MCF 10A (cell line): ENCODE measurements at regions not wholly inside any gene's neighbourhood (a gene's known extent, or its start where the extent isn't known, plus 50 kb on each side); places are given as distances from the start of the nearest gene placed in this dataset.
A peak's percentile ranks its signal among the peaks of the same experiment; 100 is the strongest.

Experiments
- BruUV-seq: library from RNA; stranded (reverse); fragments of 400-500 nt; replicated peaks from 2 replicates; lab custom pipeline; 2021; lab: Mats Ljungman, UMichigan
- CTCF ChIA-PET: fragments of 300-600 bp; sonication (Branson Sonifier 250); formaldehyde crosslinking; extraction: SDS; loops from one replicate; lab custom pipeline; 2021; ENCODE audit warnings: antibody characterized with exemption, inconsistent platforms; lab: Yijun Ruan, JAX
- POLR2A ChIA-PET: fragments of 300-600, 350-650 bp; sonication (Branson Sonifier 250); formaldehyde crosslinking; extraction: SDS; loops from one replicate; lab custom pipeline; 2020; ENCODE audit warnings: antibody characterized with exemption, inconsistent platforms; lab: Yijun Ruan, JAX
- DNase-seq: peaks from one replicate; pipeline ENCODE4 v3.0.0-alpha.2; 2018; ENCODE audit not compliant: unreplicated experiment
- H3K27ac Mint-ChIP-seq: one replicate; pipeline ENCODE4 v1.8.0; 2022; ENCODE audit warnings: mild to moderate bottlenecking, low read depth, mixed read lengths; ENCODE audit not compliant: unreplicated experiment
- H3K27me3 Mint-ChIP-seq: one replicate; pipeline ENCODE4 v1.8.0; 2022; ENCODE audit warnings: mixed read lengths; ENCODE audit not compliant: insufficient read depth, unreplicated experiment
- H3K36me3 Mint-ChIP-seq: one replicate; pipeline ENCODE4 v1.8.0; 2022; ENCODE audit warnings: mild to moderate bottlenecking, moderate library complexity, mixed read lengths; ENCODE audit not compliant: insufficient read depth, unreplicated experiment
- H3K4me1 Mint-ChIP-seq: one replicate; pipeline ENCODE4 v1.8.0; 2022; ENCODE audit warnings: mixed read lengths; ENCODE audit not compliant: insufficient read depth, unreplicated experiment
- H3K4me3 Mint-ChIP-seq: one replicate; pipeline ENCODE4 v1.8.0; 2022; ENCODE audit warnings: mild to moderate bottlenecking, moderate library complexity, mixed read lengths; ENCODE audit not compliant: unreplicated experiment
- H3K9me3 Mint-ChIP-seq: one replicate; pipeline ENCODE4 v1.8.0; 2022; ENCODE audit warnings: mixed read lengths; ENCODE audit not compliant: unreplicated experiment
- intact Hi-C: fragments of 100-400 bp; cut with micrococcal nuclease; formaldehyde crosslinking; loops from 2 replicates; pipeline ENCODE4 v1.14.1; 2022
- TF ChIP-seq, protein P1 (sequence below): fragments of 200-600 bp; IDR thresholded peaks from one replicate; pipeline ENCODE4 v1.8.0; 2022; ENCODE audit warnings: antibody characterized with exemption, mild to moderate bottlenecking; ENCODE audit not compliant: unreplicated experiment

DNA sequence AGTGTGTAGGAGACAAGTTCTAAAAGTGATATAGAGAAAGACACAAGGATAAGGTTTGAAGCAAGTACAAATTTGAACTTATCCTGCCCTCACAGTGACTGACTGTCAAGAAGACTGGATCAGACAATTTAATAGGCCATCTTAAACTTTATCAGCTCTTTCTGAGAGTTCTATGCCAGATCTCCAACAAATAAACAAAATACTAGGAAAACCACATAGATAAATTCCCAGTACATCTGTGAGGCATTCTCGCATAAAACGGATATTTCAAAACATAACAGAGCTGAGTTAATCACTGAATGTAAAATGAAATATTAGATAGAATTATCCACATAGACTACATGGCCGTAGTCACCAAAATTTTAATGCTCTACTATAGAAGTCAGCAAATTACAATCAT lies 120.9 kb upstream of the LUZP2 start:
- Mint-ChIP-seq H3K27me3 (peaks cover 61% of the 10 kb centered on the region), H3K9me3 (no peaks in the 10 kb centered on the region), H3K36me3 (no peaks in the 10 kb centered on the region), H3K4me3 (no peak overlapping the region), H3K27ac (no peak overlapping the region), H3K4me1 (no peaks in the 10 kb centered on the region)
- BruUV-seq = no TSS peak
- intact Hi-C loops = no loop called here
- POLR2A ChIA-PET = interaction anchor here (0.7 kb wide), 1 partner anchor 85 kb away, joined by 3 read pairs; no protein-coding TSS in a partner anchor
- CTCF ChIA-PET = interaction anchor here (0.5 to 0.7 kb wide), 2 partner anchors 363 to 1516 kb away, joined by 3 read pairs; no protein-coding TSS in a partner anchor
- DNase-seq = no peak
- TF ChIP-seq, protein P1, sequence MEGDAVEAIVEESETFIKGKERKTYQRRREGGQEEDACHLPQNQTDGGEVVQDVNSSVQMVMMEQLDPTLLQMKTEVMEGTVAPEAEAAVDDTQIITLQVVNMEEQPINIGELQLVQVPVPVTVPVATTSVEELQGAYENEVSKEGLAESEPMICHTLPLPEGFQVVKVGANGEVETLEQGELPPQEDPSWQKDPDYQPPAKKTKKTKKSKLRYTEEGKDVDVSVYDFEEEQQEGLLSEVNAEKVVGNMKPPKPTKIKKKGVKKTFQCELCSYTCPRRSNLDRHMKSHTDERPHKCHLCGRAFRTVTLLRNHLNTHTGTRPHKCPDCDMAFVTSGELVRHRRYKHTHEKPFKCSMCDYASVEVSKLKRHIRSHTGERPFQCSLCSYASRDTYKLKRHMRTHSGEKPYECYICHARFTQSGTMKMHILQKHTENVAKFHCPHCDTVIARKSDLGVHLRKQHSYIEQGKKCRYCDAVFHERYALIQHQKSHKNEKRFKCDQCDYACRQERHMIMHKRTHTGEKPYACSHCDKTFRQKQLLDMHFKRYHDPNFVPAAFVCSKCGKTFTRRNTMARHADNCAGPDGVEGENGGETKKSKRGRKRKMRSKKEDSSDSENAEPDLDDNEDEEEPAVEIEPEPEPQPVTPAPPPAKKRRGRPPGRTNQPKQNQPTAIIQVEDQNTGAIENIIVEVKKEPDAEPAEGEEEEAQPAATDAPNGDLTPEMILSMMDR = no peak

DNA sequence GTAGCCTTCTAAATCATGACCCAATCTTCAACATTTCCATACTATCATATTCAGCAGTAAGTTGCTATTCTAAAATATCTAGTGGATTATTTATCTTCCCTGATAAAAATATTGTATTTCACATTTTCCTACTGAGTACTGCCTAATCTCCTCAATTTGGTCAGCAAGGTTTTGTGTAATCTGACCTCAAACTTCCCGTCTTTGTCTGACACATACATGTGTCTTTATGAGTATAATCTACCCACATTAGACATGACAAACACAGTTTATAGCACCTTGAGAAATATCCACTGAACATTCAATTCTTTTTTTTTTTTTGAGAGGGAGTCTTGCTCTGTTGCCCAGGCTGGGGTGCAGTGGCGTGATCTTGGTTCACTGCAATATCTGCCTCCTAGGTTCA lies 113.7 kb upstream of the LUZP2 start:
- POLR2A ChIA-PET = interaction anchor here (1.5 kb wide), 1 partner anchor 1230 kb away, joined by 4 read pairs; no protein-coding TSS in a partner anchor
- no peaks in the 10 kb centered on the region for H3K36me3 Mint-ChIP-seq
- no peaks in the 10 kb centered on the region for H3K4me1 Mint-ChIP-seq
- no peak for DNase-seq
- BruUV-seq = no TSS peak
- peaks cover 24% of the 10 kb centered on the region for H3K27me3 Mint-ChIP-seq
- no peaks in the 10 kb centered on the region for H3K9me3 Mint-ChIP-seq
- H3K4me3 Mint-ChIP-seq = no peak overlapping the region
- intact Hi-C loops = no loop called here
- TF ChIP-seq, protein P1 = no peak
- CTCF ChIA-PET = no interaction called here
- H3K27ac Mint-ChIP-seq = no peak overlapping the region

DNA sequence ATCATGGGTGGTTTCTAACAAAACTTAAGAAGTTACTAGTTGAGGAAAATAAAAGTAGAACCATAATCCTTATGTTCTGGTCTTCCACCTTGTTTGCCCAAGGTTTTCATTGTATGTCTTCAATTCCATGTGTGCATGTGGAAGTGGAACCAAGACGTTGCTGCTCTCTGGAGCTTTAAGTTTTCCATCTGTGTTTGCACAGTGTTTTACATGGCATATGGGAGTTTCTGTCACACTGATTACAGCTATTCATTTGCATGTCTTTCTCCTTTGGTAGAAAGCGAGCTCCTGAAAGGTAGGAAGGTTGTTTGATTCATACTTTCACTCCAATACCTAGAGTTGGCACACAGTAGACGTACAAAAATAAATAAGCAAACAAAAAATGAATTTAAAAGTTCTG lies 112.6 kb upstream of the LUZP2 start:
- H3K27ac Mint-ChIP-seq = no peak overlapping the region
- peaks cover 17% of the 10 kb centered on the region for H3K27me3 Mint-ChIP-seq
- POLR2A ChIA-PET = no interaction called here
- no peaks in the 10 kb centered on the region for H3K36me3 Mint-ChIP-seq
- H3K4me1 Mint-ChIP-seq = no peaks in the 10 kb centered on the region
- DNase-seq = no peak
- intact Hi-C loops = no loop called here
- TF ChIP-seq, protein P1 = no peak
- CTCF ChIA-PET = interaction anchor here (0.5 to 0.9 kb wide), 3 partner anchors 225 to 705 kb away, joined by 3 read pairs; no protein-coding TSS in a partner anchor
- no peaks in the 10 kb centered on the region for H3K9me3 Mint-ChIP-seq
- BruUV-seq = no TSS peak
- H3K4me3 Mint-ChIP-seq = no peak overlapping the region

DNA sequence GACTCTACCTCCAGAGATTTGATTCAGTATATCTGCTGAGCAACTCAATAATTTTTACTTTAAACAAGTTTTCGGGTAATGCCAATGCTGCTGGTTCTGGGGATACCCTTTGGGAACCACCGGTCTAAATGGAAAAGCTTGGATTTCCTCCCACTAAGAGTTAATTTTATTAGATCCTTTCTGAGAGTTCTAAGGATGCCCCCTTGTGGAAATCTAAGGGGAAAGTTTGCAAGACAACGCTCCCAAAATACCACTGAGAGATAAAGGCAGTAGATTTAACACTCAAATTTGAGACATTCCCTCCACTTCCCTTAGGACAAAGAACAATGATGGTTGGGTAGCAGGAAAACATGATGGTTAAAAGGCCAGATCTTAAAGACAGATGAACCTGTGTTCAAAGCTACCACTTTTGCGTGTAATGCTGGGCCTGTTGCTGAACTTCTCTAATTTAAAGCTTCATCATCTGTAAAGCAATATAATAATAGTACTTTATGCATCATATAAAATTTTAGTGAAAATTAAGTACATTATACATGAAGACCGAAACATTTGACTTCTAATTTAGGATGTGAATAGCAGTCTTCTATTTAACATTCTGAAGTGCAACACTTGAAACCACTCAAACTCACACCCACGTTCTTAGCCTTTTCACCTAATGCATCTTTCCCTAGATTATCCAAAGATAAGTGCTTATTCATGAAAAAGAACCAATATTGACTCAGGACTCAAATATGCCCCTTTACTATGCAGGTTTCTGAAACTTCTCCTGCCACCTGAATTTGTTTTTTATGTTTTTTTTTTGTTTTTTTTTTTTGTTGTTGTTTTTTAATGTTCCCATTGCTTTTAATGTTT lies 110.1 kb upstream of the LUZP2 start:
- Mint-ChIP-seq H3K27ac (no peak overlapping the region), H3K9me3 (no peaks in the 10 kb centered on the region), H3K4me1 (no peaks in the 10 kb centered on the region), H3K27me3 (peaks cover 9% of the 10 kb centered on the region), H3K36me3 (no peaks in the 10 kb centered on the region), H3K4me3 (no peak overlapping the region)
- POLR2A ChIA-PET = interaction anchor here (0.6 kb wide), 1 partner anchor 705 kb away, joined by 3 read pairs; no protein-coding TSS in a partner anchor
- CTCF ChIA-PET = interaction anchor here (0.5 to 1.8 kb wide), 5 partner anchors 840 to 1273 kb away, joined by 3 to 9 read pairs (median 4); no protein-coding TSS in a partner anchor
- BruUV-seq = no TSS peak
- intact Hi-C loops = loop anchor here (1.0 to 5.0 kb wide), 3 partner anchors 552 to 1464 kb away; no protein-coding TSS in a partner anchor
- TF ChIP-seq, protein P1 = peak; percentile 40
- DNase-seq = peak; percentile 32
